ENCODE measurements at regions not wholly inside any gene's neighbourhood (a gene's known extent, or its start where the extent isn't known, plus 50 kb on each side); places are given as distances from the start of the nearest gene placed in this dataset.
"Not testable (repeated sequence)": the region's sequence is repeated elsewhere in the genome, so short reads cannot be mapped to it uniquely, and the experiment has no call there.

DNA sequence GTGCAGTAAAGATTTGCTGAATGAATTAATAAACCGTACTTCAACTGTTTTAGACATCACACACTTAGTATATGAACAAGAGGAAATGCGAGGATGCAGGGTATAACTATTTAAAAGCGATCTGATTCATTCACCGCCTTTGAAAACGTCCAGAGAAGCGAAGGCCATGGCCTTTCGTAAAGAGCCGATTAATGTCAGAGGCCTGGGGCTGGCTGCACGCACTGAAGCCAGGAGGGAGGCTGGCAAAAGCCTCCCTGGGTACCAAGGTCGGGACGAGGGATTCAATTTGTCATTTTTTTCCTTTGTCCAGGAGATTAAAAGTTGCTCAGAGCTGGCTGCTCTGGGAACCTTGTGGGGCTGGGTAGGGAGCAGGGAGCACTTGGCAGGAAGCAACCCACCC is 307.4 kb downstream of the NPHP4 start:
- 72 to 82% methylated on average over 11 of the region's 11 CpGs for WGBS, 2 donors
- intact Hi-C loops (cut with DNase I; ENCODE audit: low total_unique reads) = no loop called here
- TF ChIP-seq, protein P1, sequence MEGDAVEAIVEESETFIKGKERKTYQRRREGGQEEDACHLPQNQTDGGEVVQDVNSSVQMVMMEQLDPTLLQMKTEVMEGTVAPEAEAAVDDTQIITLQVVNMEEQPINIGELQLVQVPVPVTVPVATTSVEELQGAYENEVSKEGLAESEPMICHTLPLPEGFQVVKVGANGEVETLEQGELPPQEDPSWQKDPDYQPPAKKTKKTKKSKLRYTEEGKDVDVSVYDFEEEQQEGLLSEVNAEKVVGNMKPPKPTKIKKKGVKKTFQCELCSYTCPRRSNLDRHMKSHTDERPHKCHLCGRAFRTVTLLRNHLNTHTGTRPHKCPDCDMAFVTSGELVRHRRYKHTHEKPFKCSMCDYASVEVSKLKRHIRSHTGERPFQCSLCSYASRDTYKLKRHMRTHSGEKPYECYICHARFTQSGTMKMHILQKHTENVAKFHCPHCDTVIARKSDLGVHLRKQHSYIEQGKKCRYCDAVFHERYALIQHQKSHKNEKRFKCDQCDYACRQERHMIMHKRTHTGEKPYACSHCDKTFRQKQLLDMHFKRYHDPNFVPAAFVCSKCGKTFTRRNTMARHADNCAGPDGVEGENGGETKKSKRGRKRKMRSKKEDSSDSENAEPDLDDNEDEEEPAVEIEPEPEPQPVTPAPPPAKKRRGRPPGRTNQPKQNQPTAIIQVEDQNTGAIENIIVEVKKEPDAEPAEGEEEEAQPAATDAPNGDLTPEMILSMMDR (IDR thresholded peaks at IDR 0.05) = no peak
- no peak for TF ChIP-seq POLR2A (IDR thresholded peaks at IDR 0.05)
- DNase-seq (ENCODE audit: low spot score in 2 of 2) = no peak
- no peak overlapping the region for H3K4me3 ChIP-seq (ENCODE audit: low read depth, poor library complexity, severe bottlenecking)

- H3K4me3 ChIP-seq (ENCODE audit: low read depth, poor library complexity, severe bottlenecking) = no peak overlapping the region
- intact Hi-C loops (cut with DNase I; ENCODE audit: low total_unique reads) = no loop called here
- DNase-seq (ENCODE audit: low spot score in 2 of 2) = no peak
- TF ChIP-seq, protein P1 (IDR thresholded peaks at IDR 0.05) = no peak
- no peak for TF ChIP-seq POLR2A (IDR thresholded peaks at IDR 0.05)
- 69 to 78% methylated on average over 2 of the region's 2 CpGs for WGBS, 2 donors
These were observed 308.8 kb downstream of the NPHP4 start for GRCh38 chr1:5683446-5683845.

- 52 to 65% methylated on average over 16 of the region's 16 CpGs for WGBS, 2 donors
- DNase-seq (ENCODE audit: low spot score in 2 of 2) = no peak
- intact Hi-C loops (cut with DNase I; ENCODE audit: low total_unique reads) = no loop called here
- TF ChIP-seq, protein P1 (IDR thresholded peaks at IDR 0.05) = no peak
- H3K4me3 ChIP-seq (ENCODE audit: low read depth, poor library complexity, severe bottlenecking) = no peak overlapping the region
These were observed 309.5 kb downstream of the NPHP4 start for GRCh38 chr1:5682626-5683225.

GRCh38 chr1:5681654-5682053 is 310.6 kb downstream of the NPHP4 start:
- no peak overlapping the region for H3K4me3 ChIP-seq (ENCODE audit: low read depth, poor library complexity, severe bottlenecking)
- no peak for DNase-seq (ENCODE audit: low spot score in 2 of 2)
- no peak for TF ChIP-seq POLR2A (IDR thresholded peaks at IDR 0.05)
- TF ChIP-seq, protein P1 (IDR thresholded peaks at IDR 0.05) = no peak
- intact Hi-C loops (cut with DNase I; ENCODE audit: low total_unique reads) = no loop called here
- WGBS, 2 donors = 49 to 50% methylated on average over 4 to 6 of the region's 6 CpGs

- H3K4me3 ChIP-seq (ENCODE audit: low read depth, poor library complexity, severe bottlenecking) = no peak overlapping the region
- DNase-seq (ENCODE audit: low spot score in 2 of 2) = no peak
- TF ChIP-seq POLR2A (IDR thresholded peaks at IDR 0.05) = no peak
- TF ChIP-seq, protein P1 (IDR thresholded peaks at IDR 0.05) = no peak
- intact Hi-C loops (cut with DNase I; ENCODE audit: low total_unique reads) = no loop called here
- WGBS, 2 donors = 48 to 51% methylated on average over 4 of the region's 4 CpGs
These were observed 311.6 kb downstream of the NPHP4 start for GRCh38 chr1:5680600-5680999.

GRCh38 chr1:5678759-5679158 is 313.5 kb downstream of the NPHP4 start:
- intact Hi-C loops (cut with DNase I; ENCODE audit: low total_unique reads) = no loop called here
- WGBS, 2 donors = 86 to 90% methylated on average over 1 of the region's 1 CpG
- DNase-seq (ENCODE audit: low spot score in 2 of 2) = no peak
- TF ChIP-seq POLR2A (IDR thresholded peaks at IDR 0.05) = no peak
- TF ChIP-seq, protein P1 (IDR thresholded peaks at IDR 0.05) = no peak
- H3K4me3 ChIP-seq (ENCODE audit: low read depth, poor library complexity, severe bottlenecking) = no peak overlapping the region

DNA sequence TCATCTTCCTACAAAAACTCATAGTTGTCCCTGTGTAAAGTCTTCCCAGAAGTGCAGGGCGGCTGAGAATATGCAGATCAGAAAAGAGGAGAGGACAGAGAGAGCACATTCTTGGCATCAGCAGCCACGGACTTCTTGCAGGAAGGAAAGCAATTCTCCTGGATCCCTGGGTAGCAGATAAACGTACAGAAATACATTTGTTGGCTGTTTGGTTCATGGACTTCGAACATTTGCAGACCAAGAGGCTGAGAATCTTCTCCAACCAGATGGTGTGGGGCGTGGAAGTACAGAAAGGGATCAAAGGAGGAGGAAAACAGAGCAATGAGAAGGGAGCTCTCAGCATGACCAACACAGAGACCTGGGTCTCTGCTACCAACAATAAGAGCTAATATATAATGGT is 319.9 kb downstream of the NPHP4 start:
- 40 to 44% methylated on average over 5 of the region's 5 CpGs for WGBS, 2 donors
- DNase-seq (ENCODE audit: low spot score in 2 of 2) = peak in 1 of 2 donors; percentile 75
- H3K4me3 ChIP-seq (ENCODE audit: low read depth, poor library complexity, severe bottlenecking); intact Hi-C loops (cut with DNase I; ENCODE audit: low total_unique reads): not testable (repeated sequence)

Data from lower leg skin (tissue), 4 donors.